Prostate gland (tissue), 2 donors: ENCODE measurements at regions not wholly inside any gene's neighbourhood (a gene's known extent, or its start where the extent isn't known, plus 50 kb on each side); places are given as distances from the start of the nearest gene placed in this dataset.

ENCODE experiments used
- CTCF ChIP-seq, 4 experiments: fragments of 200-600 bp in 2 of 4; fragments of 450-650 bp in 2 of 4; sonication (generic) in 2 of 4; IDR thresholded peaks; 1 replicate in 3 of 4; 2 replicates in 1 of 4; pipeline ENCODE4 v1.5.1; 2016 to 2019; ENCODE audit warnings: antibody characterized with exemption in 4 of 4, mild to moderate bottlenecking in 2 of 4, moderate library complexity in 2 of 4
- POLR2A ChIP-seq: fragments of 450-650 bp; IDR thresholded peaks from one replicate; pipeline ENCODE4 v1.6.1; 2016; ENCODE audit warnings: antibody characterized with exemption, mild to moderate bottlenecking
- POLR2AphosphoS5 ChIP-seq: sonication (generic); formaldehyde crosslinking; IDR thresholded peaks from one replicate; pipeline ENCODE4 v1.6.1; 2017; ENCODE audit warnings: antibody characterized with exemption

GRCh38 chr7:25297278-25297677 is 69.0 kb upstream of the NPVF start:
- TF ChIP-seq POLR2A (no peak), CTCF (IDR thresholded peaks at IDR 0.05) (no peak), POLR2AphosphoS5 (no peak)
